Panc1 (cell line): ENCODE measurements at regions not wholly inside any gene's neighbourhood (a gene's known extent, or its start where the extent isn't known, plus 50 kb on each side); places are given as distances from the start of the nearest gene placed in this dataset.

Experiments
- ATAC-seq: fragments of 200-7000 bp; cut with Tn5 transposase; 2 replicates; pipeline ENCODE4 v1.9.1; 2020; ENCODE audit warnings: mild to moderate bottlenecking, moderate library complexity
- BruUV-seq: library from RNA; stranded (reverse); fragments of 400-500 nt; replicated peaks from 2 replicates; lab custom pipeline; 2021; lab: Mats Ljungman, UMichigan
- CTCF ChIA-PET: fragments of 300-600 bp; sonication (Branson Sonifier 250); formaldehyde crosslinking; loops from one replicate; lab custom pipeline; 2022; ENCODE audit warnings: antibody characterized with exemption; lab: Charles Lee
- POLR2A ChIA-PET: fragments of 300-600 bp; sonication (Branson Sonifier 250); formaldehyde crosslinking; loops from one replicate; lab custom pipeline; 2022; ENCODE audit warnings: antibody characterized with exemption; lab: Charles Lee
- DNase-seq: peaks from one replicate; pipeline ENCODE4 v3.0.0-alpha.2; 2010; ENCODE audit warnings: low read depth, low spot score
- H3K27ac ChIP-seq: 2 replicates; pipeline ENCODE4 v1.5.1; 2011; ENCODE audit warnings: mild to moderate bottlenecking, low read length, inconsistent platforms
- H3K27me3 ChIP-seq: fragments of 200-500 bp; sonication (Bioruptor generic); 2 replicates; pipeline ENCODE4 v1.6.0; 2014; ENCODE audit warnings: low read length, inconsistent platforms; ENCODE audit not compliant: control insufficient read depth, insufficient read depth
- H3K36me3 ChIP-seq: fragments of 200-500 bp; sonication (Bioruptor generic); 2 replicates; pipeline ENCODE4 v1.5.1; 2014; ENCODE audit warnings: inconsistent platforms, mild to moderate bottlenecking, low read length, moderate library complexity; ENCODE audit not compliant: control insufficient read depth, insufficient read depth
- H3K4me1 ChIP-seq: 2 replicates; pipeline ENCODE4 v1.5.1; 2011; ENCODE audit warnings: inconsistent platforms, mild to moderate bottlenecking, low read length, moderate library complexity; ENCODE audit not compliant: control insufficient read depth, insufficient read depth
- H3K4me3 ChIP-seq, 2 experiments: 2 replicates each; pipeline ENCODE4 v1.5.1; 2011 to 2012; ENCODE audit warnings: low read depth in 2 of 2, low read length in 2 of 2, mild to moderate bottlenecking in 2 of 2, inconsistent platforms in 1 of 2, moderate library complexity in 1 of 2
- H3K9me3 ChIP-seq: fragments of 200-500 bp; sonication (Bioruptor generic); 2 replicates; pipeline ENCODE4 v1.5.1; 2014; ENCODE audit warnings: low read depth, mild to moderate bottlenecking, inconsistent platforms, low read length, moderate library complexity; ENCODE audit not compliant: control insufficient read depth, insufficient read depth
- POLR2AphosphoS5 ChIP-seq: IDR thresholded peaks from 2 replicates; pipeline ENCODE4 v1.6.1; 2012; ENCODE audit warnings: mild to moderate bottlenecking, low read depth, low read length, moderate library complexity
- SIN3A ChIP-seq: IDR thresholded peaks from 2 replicates; pipeline ENCODE4 v1.6.1; 2012; ENCODE audit warnings: low read depth, mild to moderate bottlenecking, low read length, moderate library complexity, borderline replicate concordance; ENCODE audit not compliant: insufficient read depth
- TCF7L2 ChIP-seq: IDR thresholded peaks from 2 replicates; pipeline ENCODE4 v1.6.1; 2011; ENCODE audit warnings: mild to moderate bottlenecking, low read depth, low read length, inconsistent platforms
- in situ Hi-C: cut with HindIII; loops from 2 replicates; pipeline ENCODE4 v1.10.0; 2016; ENCODE audit warnings: low sequenced_read_pairs, low pct_unique_long_range_greater_than_20kb
- intact Hi-C: fragments of 100-400 bp; cut with micrococcal nuclease; formaldehyde crosslinking; loops from one replicate; pipeline ENCODE4 v1.10.0; 2022; ENCODE audit not compliant: unreplicated experiment
- TF ChIP-seq, protein P1 (sequence below), 2 experiments: IDR thresholded peaks; 2 replicates each; pipeline ENCODE4 v1.6.1; 2011 to 2012; ENCODE audit warnings: low read depth in 2 of 2, control low read depth in 1 of 2, low read length in 1 of 2, mild to moderate bottlenecking in 1 of 2, moderate library complexity in 1 of 2; ENCODE audit not compliant: insufficient read depth in 1 of 2
- TF ChIP-seq, protein P2 (sequence below): fragments of 450-650 bp; IDR thresholded peaks from 2 replicates; pipeline ENCODE4 v1.5.1; 2017; ENCODE audit warnings: mild to moderate bottlenecking

DNA sequence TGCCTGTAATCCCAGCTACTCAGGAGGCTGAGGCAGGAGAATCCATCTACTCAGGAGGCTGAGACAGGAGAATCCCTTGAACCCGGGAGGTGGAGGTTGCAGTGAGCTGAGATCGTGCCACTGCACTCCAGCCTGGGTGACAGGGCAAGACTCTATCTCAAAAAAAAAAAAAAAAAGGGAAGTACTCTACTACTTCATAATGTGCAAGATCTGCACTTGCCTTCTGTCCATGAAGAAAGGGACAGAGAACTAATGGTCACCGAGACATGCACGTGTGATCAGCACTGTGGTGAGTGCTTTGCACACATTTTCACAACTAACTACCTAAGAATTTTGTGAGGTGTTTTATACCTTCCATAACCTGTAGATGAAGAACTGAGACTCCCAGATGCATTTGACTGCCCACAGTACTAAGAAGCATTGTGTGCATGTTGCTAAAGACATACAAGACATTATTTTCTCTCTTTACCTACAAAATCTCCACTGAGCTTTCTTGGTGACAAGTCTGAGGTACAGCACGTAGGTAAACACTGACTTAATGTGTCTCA is 784.8 kb upstream of the ID2 start:
- TF ChIP-seq SIN3A (no peak), TCF7L2 (no peak), POLR2AphosphoS5 (no peak)
- TF ChIP-seq, protein P1, sequence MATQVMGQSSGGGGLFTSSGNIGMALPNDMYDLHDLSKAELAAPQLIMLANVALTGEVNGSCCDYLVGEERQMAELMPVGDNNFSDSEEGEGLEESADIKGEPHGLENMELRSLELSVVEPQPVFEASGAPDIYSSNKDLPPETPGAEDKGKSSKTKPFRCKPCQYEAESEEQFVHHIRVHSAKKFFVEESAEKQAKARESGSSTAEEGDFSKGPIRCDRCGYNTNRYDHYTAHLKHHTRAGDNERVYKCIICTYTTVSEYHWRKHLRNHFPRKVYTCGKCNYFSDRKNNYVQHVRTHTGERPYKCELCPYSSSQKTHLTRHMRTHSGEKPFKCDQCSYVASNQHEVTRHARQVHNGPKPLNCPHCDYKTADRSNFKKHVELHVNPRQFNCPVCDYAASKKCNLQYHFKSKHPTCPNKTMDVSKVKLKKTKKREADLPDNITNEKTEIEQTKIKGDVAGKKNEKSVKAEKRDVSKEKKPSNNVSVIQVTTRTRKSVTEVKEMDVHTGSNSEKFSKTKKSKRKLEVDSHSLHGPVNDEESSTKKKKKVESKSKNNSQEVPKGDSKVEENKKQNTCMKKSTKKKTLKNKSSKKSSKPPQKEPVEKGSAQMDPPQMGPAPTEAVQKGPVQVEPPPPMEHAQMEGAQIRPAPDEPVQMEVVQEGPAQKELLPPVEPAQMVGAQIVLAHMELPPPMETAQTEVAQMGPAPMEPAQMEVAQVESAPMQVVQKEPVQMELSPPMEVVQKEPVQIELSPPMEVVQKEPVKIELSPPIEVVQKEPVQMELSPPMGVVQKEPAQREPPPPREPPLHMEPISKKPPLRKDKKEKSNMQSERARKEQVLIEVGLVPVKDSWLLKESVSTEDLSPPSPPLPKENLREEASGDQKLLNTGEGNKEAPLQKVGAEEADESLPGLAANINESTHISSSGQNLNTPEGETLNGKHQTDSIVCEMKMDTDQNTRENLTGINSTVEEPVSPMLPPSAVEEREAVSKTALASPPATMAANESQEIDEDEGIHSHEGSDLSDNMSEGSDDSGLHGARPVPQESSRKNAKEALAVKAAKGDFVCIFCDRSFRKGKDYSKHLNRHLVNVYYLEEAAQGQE (IDR thresholded peaks at IDR 0.05; ENCODE audit: insufficient read depth in 1 of 2, low read depth in 2 of 2, low read length in 1 of 2), result no peak
- Histone ChIP-seq H3K27ac (no peak overlapping the region), H3K27me3 (no peaks in the 10 kb centered on the region), H3K4me1 (no peaks in the 10 kb centered on the region), H3K9me3 (no peaks in the 10 kb centered on the region), H3K4me3 (no peak overlapping the region), H3K36me3 (no peaks in the 10 kb centered on the region)
- intact Hi-C loops (no loop called here), in situ Hi-C loops (no loop called here)
- BruUV-seq, result no TSS peak
- POLR2A ChIA-PET, result no interaction called here
- DNase-seq (no peak), ATAC-seq (no peak)
- CTCF ChIA-PET, result no interaction called here

DNA sequence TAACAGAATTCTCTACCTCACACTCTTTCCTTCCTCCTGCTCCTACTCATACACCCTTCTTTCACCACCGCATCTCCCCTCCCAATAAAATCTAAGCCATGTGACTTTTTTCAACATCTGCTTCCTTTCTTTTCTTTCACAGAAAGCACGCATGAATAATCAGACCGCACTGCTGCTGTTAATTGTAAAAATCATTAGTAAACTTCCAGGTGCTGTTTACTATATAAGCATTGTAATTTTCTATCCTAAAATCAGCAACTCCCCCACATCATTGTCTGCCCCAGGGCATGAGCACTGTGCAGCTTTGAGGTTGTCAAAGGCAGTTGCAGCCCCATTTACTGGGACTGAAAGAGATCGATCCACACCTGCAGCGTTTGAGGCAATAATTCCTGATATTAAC is 782.6 kb upstream of the ID2 start:
- no peaks in the 10 kb centered on the region for H3K27me3 ChIP-seq
- H3K9me3 ChIP-seq, result no peaks in the 10 kb centered on the region
- no peak overlapping the region for H3K4me3 ChIP-seq
- no peak for DNase-seq
- in situ Hi-C loops (no loop called here), intact Hi-C loops (no loop called here)
- ChIA-PET POLR2A (no interaction called here), CTCF (no interaction called here)
- no peak overlapping the region for H3K27ac ChIP-seq
- no peak for TF ChIP-seq TCF7L2
- TF ChIP-seq SIN3A, result no peak
- TF ChIP-seq, protein P1 (IDR thresholded peaks at IDR 0.05; ENCODE audit: insufficient read depth in 1 of 2, low read depth in 2 of 2, low read length in 1 of 2), result no peak
- TF ChIP-seq, protein P2, sequence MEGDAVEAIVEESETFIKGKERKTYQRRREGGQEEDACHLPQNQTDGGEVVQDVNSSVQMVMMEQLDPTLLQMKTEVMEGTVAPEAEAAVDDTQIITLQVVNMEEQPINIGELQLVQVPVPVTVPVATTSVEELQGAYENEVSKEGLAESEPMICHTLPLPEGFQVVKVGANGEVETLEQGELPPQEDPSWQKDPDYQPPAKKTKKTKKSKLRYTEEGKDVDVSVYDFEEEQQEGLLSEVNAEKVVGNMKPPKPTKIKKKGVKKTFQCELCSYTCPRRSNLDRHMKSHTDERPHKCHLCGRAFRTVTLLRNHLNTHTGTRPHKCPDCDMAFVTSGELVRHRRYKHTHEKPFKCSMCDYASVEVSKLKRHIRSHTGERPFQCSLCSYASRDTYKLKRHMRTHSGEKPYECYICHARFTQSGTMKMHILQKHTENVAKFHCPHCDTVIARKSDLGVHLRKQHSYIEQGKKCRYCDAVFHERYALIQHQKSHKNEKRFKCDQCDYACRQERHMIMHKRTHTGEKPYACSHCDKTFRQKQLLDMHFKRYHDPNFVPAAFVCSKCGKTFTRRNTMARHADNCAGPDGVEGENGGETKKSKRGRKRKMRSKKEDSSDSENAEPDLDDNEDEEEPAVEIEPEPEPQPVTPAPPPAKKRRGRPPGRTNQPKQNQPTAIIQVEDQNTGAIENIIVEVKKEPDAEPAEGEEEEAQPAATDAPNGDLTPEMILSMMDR, result no peak
- ATAC-seq, result no peak
- BruUV-seq, result no TSS peak
- H3K4me1 ChIP-seq, result no peaks in the 10 kb centered on the region
- no peaks in the 10 kb centered on the region for H3K36me3 ChIP-seq
